ENCODE measurements at regions not wholly inside any gene's neighbourhood (a gene's known extent, or its start where the extent isn't known, plus 50 kb on each side); places are given as distances from the start of the nearest gene placed in this dataset.

GRCh38 chr2:121031568-121032340, 253.2 kb downstream of the TFCP2L1 start:
- TF ChIP-seq CTCF (IDR thresholded peaks at IDR 0.05): no peak
- no peak for TF ChIP-seq POLR2A (IDR thresholded peaks at IDR 0.05)

All from ovary (tissue), 3 donors.